HG03469 (cell line): ENCODE measurements at regions not wholly inside any gene's neighbourhood (a gene's known extent, or its start where the extent isn't known, plus 50 kb on each side); places are given as distances from the start of the nearest gene placed in this dataset.
"Not testable (repeated sequence)": the region's sequence is repeated elsewhere in the genome, so short reads cannot be mapped to it uniquely, and the experiment has no call there.

Experiments
- ATAC-seq: cut with Tn5 transposase; IDR thresholded peaks from one replicate; pipeline ENCODE4 v1.9.1; 2021; ENCODE audit warnings: mild to moderate bottlenecking, moderate library complexity, moderate number of reproducible peaks; ENCODE audit not compliant: unreplicated experiment

DNA sequence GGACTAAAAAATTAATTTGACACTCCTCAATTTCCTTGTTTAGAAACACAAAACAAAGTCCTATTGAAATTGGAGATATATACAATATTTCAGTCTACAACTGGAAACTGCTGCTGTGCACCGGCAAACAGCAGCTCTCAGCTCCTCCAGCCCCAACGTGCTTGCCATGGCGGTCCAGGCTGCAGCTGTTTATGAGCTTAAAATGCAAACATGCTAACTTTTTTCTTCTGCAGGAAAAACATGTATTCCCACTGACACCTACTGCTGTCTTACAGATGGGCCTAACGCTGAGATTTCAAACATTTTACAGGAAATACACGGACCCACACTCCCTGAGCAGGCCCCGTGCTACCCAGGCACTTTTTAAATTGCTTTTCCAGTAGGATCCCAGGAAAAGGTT, 195.5 kb downstream of the BCL11A start:
- ATAC-seq: no peak

DNA sequence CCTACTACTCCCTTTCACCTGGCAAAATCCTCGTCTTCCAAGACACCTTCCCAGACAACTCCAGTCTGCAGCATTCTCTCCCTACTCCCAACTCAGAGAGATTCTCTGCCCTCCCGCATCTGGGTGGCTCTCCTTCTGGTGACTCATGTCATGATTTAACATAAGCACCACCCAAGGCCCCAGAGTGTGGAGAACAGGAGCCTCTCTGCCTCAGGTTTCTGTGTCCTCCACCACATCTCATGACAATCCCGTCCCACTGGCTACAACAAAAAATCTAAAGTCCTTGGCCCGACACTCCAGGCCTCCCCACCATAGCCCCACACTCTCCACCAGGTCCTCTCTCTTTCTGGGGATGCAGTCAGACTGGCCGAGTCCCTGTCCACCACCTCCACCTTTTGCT, 197.1 kb downstream of the BCL11A start:
- ATAC-seq: no peak

DNA sequence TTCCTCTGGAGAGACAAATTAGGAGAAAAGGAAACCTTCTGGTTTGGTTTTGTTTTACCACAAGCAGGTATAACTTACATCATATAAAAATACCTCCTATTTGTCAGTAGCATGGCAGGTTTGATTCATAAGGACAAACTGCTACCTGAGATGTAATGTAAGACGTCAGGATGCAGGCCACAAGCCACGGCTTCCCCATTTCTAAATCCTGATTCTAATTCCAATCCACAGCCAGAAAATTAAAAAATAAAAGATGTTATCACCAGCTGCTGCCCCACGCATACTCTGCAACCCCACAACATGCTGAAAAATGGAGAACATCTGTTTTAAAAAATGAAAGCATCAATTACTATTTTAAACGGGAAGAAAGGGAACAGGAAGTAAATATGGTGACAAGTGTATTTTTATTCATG, 197.6 kb downstream of the BCL11A start:
- ATAC-seq: no peak

DNA sequence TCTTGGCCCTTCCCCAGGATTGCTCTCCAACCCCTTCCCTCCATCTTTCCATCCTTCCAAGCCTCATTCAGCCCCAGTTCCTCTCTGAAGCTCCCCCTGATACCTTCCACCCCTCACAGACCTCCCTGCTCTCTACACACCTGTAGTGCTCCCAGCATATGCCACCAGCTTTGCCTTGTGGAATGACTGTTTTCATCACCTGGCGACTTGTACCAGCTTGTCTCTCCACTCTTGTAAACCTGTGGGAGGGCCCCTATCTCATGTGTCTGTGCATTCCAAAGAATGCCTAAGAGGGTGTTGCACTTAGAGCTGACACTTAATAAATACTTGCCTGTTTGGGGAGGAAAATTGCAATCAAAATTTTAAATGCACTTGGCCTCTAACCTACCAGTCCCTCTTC, 198.7 kb downstream of the BCL11A start:
- ATAC-seq: no peak

DNA sequence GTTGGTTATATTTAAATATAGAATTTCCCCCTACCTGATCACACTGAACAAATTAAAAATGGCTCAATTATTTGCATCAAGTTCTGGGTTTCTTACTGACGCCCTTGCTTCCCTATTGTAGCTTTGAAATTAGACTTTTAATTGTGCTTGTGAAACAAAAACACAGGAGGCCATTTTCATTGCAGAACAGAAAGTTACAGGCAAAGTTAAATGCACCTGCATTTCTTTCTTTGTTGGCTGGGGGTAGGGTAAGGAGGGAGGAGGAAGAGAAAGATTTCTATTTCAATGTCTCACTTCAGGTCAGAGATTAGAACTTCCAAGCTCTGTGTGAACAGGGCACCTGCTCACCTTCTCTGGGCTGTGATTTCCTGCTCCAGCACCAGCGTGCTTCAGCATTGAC, 199.6 kb downstream of the BCL11A start:
- peak; percentile 26 for ATAC-seq

DNA sequence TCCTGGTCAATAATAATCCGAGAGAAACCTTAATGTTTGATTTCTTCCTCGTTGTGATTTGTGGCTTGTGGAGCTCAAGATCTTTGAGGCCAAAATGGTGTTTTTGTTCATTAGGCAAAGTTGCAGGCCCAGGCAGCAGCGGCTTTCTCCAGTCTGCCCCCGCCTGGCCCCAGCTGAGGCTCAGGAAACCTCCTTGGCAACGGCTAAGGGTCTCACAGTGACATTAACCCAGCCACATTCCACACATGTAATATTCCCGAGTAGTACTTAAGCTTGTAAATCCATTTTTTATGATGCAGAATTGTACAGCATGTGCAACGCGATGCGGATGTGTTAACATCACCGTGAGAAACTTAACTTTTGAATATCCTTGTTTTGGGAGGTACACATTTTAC, 200.1 kb downstream of the BCL11A start:
- ATAC-seq: no peak

DNA sequence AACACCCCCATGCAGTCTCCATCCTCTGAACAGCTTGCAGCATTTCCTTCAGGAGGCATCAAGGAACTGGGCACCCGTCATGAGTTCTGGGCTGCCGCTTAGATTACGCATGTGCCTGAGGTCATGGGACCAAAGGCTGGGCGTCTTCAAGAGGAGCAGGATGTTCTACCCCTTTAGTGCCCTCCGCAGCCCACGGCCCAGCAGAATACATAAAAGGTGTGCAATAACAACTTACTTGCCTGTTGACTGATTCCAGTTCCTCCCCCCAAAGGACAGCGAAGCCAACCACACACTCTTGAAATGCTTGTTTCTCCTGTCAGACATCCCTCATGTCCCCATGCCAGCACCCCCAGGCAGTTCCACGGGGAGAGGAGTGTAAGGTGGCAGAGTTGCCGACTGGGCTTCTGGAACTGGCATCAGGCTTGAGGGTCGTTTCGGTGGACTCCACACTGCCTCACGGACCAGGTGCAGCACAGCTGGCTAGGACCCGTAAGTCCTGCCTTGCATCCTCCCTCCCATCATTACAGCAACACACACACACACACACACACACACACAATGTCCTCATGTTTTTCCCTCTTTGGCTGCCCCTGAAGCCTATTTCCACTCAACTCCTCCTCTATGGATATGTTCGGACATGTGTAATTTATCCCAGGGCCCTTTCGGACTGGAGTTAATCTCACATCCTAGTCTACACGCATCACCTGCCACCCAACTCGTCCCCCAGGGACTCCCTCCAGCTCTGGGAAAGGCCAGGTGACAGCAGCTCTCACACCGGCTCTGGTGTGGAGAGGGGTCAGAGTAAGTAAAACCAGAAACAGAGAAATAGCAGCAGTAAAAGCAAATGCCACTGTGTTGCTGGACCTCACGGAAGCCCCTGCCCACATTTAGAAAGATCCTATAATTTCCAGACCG, 200.7 kb downstream of the BCL11A start:
- ATAC-seq: no peak

DNA sequence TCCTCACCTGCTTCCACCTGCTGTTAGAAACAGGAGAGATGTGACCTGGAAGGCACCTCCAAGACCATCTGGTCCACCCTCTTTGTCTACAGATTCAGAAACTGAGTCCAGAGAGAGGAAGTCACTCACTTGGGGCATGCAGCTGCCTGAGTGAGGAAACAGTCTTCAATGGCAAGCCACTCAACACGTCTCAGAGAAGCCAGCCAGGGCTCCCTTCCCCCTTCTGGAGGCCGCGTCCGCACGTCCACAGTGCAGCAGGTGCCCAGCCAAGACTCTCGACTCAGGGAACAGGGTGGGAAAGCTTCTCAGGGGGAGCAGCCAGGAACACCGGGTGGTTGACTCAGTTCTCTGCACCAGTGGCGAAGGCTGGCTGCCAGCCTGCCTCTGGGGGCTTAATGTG, 201.7 kb downstream of the BCL11A start:
- ATAC-seq: no peak

DNA sequence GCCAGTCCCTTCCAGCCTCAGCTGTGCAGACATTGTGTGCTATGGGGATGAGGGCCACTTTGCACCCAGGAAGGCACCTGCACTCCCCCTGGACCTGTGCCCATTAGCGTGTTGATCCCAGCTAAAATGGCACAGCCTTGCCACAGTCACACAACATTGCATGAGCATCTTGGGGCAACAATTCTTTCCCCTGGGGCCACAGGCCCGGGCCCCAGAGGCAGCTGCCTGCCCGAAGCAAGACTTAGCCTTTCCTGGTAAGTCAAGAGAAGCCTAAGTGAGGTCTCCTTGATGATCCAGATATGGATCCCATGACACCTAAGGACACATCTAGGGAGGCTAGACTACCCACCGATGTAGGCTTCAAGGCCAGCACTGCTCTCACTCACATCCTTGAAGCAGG, 202.1 kb downstream of the BCL11A start:
- ATAC-seq: no peak

DNA sequence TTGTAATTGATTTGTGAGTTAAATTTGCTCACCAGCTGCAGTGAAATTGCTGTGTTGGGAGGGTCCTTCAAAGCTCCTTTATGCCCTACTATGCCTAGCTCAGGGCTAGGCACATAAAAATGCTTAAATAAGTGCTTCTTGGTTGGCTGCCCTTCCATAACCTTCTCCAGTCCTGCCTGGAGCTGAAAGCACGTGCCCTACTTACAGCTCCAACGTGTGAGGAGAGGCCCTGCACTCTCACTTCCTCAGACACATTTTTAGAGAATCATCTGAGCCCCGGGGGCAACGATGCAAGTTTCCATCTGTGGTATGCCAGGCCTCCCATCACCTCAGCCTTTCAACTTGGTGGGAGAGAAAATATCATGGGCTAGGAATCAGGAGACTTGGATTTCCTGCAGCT, 202.7 kb downstream of the BCL11A start:
- no peak for ATAC-seq

DNA sequence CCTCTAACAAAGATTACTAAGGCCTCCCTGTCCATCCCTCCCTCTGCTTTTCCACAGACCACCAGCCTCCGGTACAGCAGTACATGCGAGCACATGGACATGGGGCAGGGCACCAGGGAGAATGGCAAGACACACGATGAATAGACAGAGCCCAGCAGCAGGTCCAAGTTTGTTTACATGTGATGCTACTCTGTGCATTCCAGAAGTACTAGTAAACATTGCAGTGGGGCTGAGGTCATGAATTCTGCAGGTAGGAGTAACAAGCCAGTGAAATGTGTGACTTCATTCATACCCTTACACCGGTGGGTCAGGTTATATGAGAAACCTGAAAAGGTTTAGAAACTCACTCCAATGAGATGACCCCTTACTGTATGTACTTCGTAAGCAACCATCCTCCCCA, 205.7 kb downstream of the BCL11A start:
- ATAC-seq: no peak

DNA sequence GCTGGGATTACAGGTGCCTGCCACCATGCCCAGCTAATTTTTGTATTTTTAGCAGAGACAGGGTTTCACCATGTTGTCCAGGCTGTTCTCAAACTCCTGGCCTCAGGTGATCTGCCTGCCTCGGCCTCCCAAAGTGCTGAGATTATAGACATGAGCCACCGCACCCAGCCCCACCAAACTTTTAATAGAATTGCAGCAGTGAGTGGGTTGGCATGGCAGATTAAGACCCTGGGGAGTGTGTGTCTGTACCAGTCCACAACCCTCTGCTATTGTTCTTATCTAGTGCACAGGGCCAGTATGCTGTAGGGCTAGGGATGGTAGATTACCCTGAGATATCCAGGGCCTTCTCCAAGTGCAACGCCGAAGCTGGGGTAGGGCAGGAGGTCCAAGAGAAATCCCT, 211.0 kb downstream of the BCL11A start:
- ATAC-seq: not testable (repeated sequence)

DNA sequence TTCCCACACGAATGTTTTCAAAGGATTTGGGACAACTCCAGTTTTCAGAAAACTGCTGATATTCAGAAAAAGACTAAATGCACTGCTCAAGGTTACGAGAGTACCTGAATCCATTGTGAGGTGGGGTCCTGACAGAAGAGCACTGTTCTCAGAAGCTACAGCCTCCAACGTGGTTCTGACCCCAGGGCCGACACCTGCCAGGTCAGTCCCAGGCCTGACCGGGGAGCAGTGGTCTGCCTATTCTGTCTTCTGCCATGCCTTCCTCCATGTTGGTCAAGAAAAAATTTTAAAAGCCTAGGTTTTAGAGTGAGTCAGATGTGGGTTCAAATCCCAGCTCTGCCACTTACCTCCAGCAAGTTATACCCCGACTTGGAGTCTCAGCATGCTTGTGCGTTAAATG, 212.3 kb downstream of the BCL11A start:
- ATAC-seq: no peak

DNA sequence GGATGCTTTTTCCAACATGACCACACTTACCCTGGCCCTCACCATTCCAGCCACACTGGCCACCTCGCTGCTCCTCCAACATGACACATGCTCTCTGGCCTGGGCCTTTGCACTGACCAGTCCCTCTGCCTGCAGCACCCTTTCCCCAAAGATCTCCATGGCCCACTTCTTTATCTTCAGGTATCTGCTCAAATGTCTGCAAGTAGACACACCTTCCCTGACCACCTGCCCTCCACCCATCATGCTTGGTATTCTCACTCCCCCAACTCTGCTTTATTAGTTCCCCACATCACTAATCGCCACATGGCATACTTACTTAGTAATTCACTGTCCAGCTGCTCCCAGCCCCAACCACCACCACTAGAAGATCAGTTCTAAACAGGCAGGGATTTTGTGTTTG, 214.2 kb downstream of the BCL11A start:
- no peak for ATAC-seq

DNA sequence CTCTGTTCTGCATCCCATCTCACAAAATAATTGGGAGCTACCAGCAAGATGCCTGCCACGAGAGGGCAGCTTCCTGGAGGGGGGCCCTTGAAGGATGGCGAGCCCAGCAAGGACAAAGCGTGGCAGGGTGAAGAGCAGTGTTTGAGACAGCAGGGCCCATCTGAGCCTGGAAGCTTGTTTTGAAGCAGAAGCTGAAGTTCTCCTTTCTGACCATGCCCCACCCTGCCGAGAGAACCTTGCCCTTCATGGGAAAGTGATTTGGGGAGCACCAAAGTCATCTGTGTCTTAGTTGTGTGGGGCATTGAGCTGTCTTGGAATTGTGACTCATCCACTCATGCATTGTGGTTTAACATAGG, 216.3 kb downstream of the BCL11A start:
- no peak for ATAC-seq

DNA sequence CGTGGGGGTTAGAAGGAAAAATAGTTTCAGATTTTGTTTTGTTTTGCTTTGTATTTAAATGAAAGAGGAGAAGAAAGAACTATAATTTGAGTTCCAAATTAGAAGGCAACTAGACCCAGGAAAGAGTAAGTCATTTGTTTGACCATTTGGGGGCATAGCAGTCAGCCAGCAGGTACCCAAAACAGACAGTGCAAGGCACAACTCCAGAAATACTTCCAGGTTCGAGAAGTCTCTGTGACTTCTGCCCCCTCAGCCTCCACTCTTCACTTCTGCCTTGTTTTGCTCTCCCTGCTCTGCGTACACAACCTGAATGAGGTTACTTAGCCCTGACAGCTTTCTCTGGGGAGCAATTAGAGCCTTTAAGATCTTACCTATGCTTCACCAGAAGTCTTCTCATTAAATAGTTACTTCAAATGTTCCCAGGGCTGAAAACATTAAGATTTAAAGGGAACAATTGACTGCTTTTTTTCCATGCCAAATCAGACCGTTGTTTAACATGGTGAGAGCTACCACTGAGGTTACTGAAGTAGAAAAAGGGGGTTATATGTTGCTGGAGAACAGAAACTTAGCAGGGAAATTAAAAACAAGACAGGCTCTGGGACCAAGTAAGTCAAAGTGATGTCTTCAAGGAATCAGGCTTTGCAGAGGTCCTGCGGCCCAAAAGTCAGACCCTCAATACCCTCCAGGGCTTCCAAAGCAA, 216.9 kb downstream of the BCL11A start:
- no peak for ATAC-seq

DNA sequence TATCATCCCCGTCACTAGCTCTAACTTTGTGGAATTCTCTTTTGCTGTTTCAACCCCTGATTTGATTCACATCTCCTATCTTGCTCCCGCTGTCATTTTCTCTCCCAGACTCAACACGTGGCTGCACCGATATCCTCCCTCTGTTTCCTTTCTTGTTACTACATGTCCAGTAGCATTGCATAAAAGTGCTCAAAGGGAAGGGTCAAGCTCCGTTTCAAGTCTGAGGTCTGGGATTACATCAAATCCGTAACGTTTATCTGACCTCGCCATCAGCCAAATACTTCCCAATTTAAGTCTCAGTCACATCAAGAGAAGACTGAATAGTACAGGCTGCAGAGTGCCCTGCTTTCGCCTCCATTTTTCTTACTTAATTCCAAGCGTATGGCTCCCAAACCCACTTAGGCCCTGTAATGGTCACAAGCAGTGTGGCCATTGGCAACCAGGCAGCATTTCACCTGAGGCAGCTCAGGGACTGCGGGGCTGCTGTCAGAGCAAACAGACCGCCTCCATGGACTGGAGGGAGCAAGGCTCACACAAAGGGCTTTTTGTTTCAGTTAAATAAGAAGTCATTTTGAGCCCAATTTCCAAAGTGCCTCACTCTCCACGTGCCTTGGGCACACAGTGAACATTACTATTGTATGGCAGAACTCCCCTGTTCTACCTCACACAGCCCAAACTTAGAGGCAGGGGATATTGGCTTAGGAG, 217.8 kb downstream of the BCL11A start:
- ATAC-seq: no peak

DNA sequence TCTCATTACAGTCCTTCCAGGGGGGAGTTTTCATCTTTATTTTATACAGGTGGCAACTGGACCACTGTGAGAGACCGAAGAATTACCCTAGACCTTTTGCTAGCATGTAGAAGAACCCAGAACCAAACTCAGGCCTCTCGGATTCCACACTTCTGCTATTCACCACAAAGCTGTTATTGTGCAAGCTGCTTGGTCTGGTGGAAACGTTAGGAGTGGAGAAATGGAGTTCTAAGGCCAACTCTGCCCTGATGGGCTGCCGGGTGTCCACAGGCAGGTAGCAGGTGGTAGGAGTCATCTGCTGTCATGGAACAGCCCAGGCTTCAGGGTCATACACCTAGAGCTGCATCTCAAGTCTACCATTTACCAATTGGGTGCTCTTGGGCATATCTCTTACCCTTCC, 218.8 kb downstream of the BCL11A start:
- ATAC-seq: no peak

DNA sequence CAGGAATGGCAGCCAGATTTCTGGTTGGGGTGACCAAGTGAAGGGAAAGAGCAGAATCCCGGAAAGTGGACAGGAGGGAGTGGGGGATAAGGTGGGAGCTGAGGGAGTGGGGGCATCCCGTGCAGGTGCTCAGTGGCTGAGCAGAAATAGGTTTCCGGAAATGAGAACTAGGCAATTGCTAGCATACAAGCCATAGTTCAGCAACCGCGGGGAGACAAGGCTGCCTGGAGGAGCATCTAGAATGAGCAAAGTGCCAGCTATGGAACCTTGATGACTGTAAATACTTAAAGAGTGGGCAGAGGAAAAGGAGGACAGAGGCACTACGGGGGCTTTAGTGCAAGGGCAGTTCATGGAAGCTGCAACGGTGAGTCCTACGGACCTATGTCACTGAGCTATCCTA, 220.2 kb downstream of the BCL11A start:
- no peak for ATAC-seq

DNA sequence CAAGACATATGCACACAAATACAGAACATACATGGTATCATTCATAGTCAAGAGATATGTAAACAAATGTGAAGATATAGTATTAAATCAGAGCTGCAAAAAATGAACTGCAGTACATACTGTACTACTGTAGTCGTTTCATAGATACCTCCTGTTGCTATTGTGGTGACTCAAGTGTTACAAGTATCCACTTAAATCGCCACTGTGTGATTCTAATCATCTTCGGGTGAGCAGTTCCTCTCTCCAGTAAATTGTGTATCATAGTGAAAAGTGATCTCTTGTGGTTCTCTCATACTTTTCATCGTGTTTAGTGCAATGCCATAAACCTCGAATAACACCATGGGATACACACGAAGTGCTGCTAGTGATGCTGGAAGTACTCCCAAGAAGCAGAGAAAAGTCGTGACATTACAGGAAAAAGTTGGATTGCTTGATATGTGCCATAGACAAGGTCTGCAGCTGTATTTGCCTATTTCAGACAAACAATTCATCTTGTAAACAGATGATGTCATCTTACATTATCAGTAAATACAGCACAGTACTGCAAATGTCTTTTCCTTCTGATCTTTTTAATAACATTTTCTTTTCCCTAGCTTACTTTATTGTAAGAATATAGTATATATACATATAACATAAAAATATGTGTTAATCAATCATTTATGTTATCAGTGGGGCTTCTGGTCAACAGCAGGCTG, 222.2 kb downstream of the BCL11A start:
- no peak for ATAC-seq

DNA sequence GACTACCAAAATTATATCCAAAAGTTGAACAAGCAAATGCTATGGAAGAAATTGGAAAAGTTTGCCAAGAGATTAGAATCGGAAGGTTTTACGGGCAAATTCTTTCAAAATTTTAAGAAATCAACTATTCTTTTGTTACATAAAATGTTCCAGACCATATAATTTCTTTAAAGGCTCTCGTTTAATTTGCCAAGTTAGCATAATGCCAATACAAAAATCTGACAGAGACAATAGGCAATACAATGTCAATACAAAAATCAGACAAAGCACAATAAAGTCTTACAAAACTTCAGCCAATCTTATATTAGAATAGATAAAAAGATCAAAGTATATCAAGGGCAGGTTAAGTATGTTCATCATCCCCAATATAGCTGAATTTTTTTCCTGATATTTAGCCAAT, 224.2 kb downstream of the BCL11A start:
- no peak for ATAC-seq
